Right ventricle myocardium superior (tissue), 1 donor: ENCODE measurements at regions not wholly inside any gene's neighbourhood (a gene's known extent, or its start where the extent isn't known, plus 50 kb on each side); places are given as distances from the start of the nearest gene placed in this dataset.
"Not testable (repeated sequence)": the region's sequence is repeated elsewhere in the genome, so short reads cannot be mapped to it uniquely, and the experiment has no call there.

Source experiments
- ATAC-seq: fragments of 200-7000 bp; cut with Tn5 transposase; one replicate; pipeline ENCODE4 v1.9.1; 2020; ENCODE audit warnings: mild to moderate bottlenecking; ENCODE audit not compliant: poor library complexity
- DNase-seq: peaks from one replicate; pipeline ENCODE4 v3.0.0-alpha.2; 2020
- intact Hi-C: fragments of 100-400 bp; cut with DNase I; formaldehyde crosslinking; loops from one replicate; pipeline ENCODE4 v1.11.2; 2022
- donor health status: DM: no; HTN: yes; CAD: no; lungs with severe emphysema.

DNA sequence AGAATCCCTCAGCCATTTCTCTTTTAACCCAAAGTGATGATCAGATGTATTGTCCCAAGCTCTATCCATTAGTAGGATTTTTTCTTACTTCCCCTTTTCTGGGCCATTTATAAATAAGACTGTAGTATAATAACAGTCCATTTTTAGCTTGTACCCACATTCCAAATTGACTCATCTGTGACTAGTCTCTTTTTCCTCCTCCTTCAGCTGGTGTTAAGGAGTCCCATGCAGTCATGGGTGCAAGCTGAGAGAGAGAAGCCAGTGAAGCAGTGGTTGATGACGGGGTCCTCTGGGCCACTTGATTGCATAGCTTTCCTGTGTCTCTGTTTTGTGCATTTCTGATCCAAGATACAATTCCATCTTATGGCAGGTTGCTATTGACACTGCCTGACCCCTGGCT, 476.0 kb upstream of the CD180 start:
- no peak for ATAC-seq
- DNase-seq = no peak
- intact Hi-C loops = no loop called here

DNA sequence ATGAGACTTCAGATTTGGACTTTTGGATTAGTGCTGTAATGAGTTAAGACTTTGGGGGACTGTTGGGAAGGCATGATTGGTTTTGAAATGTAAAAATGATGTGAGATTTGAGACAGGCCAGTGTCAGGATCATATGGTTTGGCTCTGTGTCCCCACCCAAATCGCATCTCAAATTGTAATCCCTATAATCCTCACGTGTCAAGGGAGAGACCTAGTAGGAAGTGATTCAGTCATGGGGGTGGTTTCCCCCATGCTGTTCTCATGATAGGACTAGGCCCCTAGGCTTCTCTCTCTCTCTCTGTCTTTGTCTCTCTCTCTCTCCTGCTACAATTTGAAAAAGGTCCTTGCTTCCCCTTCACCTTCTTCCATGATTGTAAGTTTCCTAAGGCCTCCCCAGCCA, 473.3 kb upstream of the CD180 start:
- DNase-seq (no peak), ATAC-seq (no peak)
- intact Hi-C loops = no loop called here

DNA sequence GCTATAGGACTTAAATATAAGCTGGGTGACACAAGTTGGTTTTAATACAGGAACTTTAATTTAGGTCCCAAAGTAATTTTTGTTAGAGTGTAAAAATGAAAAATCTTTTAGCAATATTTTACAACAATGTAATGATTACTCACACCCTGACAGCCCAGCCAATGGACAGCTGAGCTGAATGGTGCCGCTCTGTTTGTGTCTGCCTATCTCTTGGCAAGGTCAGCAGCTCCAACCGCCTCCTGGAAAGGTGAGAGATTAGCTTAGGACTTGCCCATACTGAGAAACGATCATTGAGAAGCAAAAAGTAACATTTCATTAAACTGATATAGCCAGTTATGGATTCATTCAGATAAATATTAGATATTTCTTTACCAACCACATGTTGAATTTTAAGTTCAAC, 463.6 kb upstream of the CD180 start:
- peak; percentile 78 for ATAC-seq

DNA sequence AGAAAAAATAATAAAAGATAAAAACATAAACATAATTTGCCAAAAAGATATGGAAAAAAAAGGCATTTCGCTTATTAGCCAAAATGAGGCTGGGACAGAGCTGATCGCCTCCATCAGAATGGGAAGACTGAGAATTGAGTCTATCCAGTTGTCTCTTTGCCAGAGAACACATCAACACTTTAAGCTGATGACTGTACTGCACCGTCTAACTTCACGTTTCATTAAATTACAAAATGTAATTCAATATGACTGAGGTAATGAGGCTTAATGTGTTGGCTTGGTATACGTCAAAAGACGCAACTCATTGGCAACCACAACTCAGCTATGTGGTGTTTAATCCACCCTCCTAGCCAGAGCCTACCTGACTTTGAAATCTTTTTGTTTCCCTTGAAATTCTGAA, 462.7 kb upstream of the CD180 start:
- ATAC-seq = peak; percentile 94
- intact Hi-C loops = no loop called here

More for the DNA sequence above, 463.6 kb upstream of the CD180 start:
- intact Hi-C loops = no loop called here
- DNase-seq = no peak

DNA sequence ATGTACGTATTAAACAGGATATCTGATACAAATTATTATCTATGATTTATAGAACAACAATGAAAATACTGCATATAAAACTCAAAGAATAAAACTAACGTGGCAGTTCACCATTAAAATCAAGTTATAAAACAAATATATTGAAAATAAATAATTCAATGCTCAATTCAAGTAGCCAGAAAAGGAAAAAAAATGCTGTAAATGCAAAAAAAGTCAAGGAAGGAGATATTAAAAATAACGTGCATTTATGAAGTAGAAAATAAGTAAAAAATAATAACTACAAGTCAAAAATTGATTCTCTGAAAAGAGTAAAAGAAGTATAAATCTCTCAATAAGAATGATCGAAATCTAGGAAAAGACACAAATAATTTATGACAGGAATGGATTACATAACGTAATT, 460.5 kb upstream of the CD180 start:
- ATAC-seq (no peak), DNase-seq (no peak)
- intact Hi-C loops = no loop called here

More for the DNA sequence above, 462.7 kb upstream of the CD180 start:
- DNase-seq = no peak

DNA sequence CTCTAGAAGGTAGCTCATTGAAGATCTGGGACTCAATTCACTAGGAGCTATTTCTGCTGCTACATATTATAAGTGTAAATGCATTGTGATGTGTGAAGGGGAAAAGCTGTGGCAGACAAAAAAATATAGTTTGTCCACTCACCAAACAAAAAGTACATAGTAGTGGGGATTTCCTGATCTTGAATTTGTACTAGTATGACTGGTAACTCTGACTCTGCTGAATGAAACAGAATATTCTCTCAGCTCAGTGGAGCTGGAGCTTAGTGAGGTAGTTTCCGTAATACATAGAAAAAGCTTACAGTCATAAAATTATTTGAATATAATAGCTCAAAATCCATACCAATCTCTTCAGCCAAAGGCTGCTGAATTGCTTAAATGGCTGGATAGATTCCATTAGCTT, 455.6 kb upstream of the CD180 start:
- ATAC-seq (no peak), DNase-seq (no peak)
- intact Hi-C loops = no loop called here

DNA sequence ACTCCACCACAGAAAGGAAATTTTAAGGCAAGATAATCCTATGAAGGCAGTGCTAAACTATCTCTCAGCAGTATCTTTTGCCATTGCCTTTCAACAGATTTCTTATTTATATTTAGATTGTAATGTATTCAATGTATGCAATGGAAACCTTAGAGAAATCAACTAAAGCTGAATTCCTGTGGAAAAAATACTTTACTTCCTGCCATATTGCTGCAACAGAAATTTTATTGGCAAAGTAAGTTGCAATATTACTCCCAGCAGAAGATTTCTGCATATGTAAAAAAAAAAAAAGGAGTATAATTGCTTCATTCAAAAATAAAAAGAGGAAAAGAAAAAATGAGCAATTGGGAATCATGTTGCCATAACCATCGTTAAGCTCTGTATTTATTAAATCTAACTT, 454.6 kb upstream of the CD180 start:
- intact Hi-C loops = no loop called here
- ATAC-seq (no peak), DNase-seq (no peak)

DNA sequence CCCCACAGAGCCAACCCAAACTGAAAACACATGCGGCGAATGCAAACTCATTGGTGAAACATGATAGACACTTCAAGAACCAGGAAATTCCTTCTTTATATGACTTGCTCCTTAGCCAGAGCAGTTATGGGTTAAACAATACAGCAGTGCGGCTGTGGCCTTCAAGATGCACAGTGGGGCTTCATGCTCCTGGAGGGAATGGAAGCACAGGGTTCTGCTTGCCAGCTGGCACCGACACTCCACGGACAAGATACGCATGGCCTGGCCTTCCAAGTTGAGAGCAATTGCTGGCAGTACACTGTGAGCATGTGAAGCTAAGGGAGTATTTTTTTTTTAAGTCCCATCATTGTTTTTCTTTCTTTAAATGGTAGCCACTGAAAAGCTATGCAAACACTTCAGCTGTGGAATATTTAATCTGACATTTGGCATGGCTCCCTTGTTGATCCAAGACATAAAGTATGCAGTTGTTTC, 451.6 kb upstream of the CD180 start:
- ATAC-seq (peak; percentile 98), DNase-seq (peak; percentile 94)
- intact Hi-C loops = no loop called here

DNA sequence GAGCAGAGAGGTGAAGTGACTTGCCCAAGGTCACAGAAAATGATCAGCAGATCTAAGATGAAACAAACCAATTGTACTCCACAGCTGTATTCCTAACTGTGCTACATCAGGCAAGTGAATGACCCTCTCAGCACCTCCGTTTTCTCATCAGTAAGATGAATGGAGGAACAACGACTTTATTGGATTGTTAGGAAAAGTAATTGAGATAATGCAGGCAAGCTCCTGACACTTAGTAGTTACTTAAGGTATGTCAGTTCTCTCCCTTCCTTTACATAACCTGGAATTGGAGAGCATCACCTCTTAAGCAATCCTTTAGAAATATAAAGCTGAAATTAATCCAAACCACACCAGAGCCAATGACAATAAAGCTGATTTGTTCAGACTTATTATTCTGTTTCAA, 451.2 kb upstream of the CD180 start:
- no peak for ATAC-seq
- no peak for DNase-seq
- intact Hi-C loops = no loop called here

DNA sequence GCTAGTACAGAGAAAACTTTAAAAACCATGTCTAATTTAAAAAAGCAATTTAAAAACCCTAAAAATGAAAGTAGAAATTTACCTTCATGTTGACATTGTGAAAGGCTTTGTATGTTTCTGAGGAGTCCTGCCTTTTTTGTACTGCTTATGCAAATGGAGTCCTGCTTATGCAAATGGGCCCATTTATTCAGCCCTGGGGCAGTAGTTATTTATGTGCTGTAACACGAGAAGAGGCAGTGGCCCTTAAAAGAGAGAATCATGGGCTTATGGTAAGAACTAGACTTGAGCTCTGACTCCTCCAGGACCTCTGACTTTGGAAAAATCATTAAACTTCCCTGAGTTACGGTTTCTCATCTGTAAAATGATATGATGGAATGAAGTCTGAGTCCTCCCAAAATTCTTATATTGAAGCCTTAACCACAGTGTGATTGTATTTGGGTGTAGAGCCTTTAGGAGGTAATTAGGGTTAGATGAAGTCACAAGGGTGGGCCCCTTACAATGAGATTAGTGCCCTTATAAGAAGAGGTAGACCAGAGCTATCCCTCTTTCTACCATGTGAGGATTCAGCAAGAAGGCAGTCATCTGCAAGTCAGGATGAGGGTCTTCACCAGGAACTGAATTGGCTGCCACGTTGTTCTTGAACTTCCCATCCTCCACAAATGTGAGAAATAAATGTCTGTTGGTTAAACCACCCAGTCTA, 447.8 kb upstream of the CD180 start:
- intact Hi-C loops = no loop called here
- ATAC-seq (no peak), DNase-seq (no peak)

DNA sequence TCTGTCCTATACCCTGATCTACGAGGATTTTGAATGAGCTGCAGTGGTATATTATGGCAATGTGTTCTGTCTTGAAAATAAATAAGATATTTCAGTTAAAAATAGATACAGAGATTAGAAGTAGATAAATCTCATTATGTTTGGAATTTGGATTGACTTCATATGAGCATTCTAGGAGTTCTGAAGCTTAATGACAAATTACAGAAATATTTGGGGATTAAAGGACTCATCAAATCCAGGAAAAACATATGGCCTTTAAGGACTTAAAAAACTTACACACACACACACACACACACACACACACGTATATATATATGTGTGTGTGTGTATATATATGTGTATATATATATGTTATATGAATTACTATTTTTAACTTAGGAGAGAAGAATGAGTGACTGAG, 446.9 kb upstream of the CD180 start:
- intact Hi-C loops = no loop called here
- ATAC-seq (no peak), DNase-seq (no peak)

DNA sequence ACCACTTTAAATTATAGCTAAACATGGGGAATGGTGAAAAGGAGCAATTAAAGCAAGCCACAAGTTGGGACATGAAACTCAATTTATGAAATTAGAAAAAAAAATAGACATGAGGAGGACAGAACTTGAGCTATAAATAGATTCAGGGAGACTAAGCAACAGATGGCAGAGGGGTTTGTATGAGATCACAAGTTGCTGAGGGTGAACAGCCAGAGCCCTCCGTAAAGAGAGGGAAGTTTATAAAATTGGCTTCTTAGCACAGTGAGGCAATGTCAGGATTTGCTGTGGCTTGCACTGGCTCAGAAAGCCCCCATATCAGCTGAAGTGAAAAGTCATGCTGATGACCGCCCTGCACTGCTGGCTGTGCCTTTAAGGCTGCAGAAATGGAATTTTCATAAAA, 443.4 kb upstream of the CD180 start:
- intact Hi-C loops = no loop called here
- ATAC-seq (peak; percentile 34), DNase-seq (no peak)

DNA sequence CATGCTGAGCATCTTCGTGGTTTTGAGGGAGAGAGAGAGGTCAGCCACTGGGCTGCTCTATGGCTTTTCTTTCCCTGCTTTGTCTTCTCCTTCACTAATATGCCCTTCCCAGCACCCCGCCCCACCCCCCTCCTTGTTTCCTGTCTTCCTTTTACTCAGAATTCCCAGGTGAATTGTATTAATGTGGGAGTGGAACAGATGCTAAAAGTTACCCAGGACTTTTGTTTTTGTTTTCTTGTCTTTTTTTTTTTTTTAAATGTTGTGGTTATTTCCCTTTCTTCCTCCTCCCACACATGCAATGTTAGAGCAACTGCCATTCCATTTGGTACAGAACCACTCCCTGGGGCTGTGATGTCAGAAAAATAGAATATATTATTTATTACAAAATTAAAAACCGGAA, 442.7 kb upstream of the CD180 start:
- peak; percentile 26 for ATAC-seq
- intact Hi-C loops = no loop called here
- peak; percentile 54 for DNase-seq

DNA sequence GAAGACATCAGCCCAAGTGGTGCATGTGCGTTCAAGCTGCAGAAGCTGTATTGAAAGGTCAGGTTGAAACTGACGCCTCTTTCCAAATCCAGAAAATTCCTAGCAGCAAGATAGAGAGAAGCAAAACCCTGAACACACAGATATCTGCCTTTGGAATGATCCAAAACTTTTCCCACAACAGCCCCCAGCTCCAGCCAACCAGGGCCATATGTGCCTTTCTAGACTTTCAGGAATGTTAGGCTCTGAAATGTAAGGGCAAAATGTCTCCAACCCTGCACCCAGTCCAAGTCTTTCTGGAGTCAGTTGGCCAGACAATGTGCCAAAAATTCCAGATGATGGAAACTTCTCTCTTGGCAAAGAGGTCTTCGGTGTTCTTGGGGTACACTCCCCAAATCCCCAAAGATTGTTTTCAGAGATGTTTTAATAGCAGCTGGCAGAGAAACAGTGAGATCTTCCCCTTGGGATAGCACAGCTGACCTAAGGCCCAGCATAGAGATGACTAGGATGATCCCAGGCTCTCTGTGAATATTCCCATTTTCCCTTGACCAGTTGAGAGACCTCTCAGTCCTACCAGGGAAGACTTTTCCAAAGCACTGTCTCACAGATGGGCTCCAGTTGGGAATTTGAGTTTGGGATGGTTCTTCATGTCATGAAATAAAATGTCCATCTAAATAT, 440.4 kb upstream of the CD180 start:
- DNase-seq (no peak), ATAC-seq (peak; percentile 46)
- intact Hi-C loops = no loop called here

DNA sequence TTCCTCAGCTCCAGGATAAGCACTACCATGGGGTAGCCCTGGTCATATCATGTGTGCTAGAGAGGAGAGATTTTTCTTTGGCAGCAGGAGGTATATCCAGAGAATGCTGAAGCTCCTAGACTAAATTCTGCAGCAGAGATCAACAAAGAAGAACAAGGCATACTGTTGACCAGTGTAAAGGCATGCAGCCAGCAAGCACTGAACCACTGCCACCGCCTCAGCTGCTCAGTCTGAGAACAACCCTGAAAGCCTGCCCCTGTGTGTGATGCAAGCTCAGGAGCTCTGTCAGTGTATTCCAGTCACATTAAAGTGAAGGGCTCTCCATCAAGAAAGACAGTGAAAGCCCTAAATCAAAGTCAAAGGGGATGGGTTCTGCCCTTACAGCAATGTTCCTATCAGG, 439.5 kb upstream of the CD180 start:
- intact Hi-C loops = no loop called here
- DNase-seq (peak; percentile 89), ATAC-seq (peak; percentile 91)

DNA sequence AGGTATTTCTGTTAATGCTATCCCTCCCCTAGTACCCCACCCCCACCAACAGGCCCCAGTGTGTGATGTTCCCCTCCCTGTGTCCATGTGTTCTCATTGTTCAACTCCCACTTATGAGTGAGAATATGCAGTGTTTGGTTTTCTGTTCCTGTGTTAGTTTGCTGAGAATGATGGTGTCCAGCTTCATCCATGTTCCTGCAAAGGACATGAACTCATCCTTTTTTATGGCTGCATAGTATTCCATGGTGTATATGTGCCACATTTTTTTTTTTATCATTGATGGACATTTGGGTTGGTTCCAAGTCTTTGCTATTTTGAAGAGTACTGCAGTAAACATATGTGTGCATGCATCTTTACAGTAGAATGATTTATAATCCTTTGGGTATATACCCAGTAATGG, 430.5 kb upstream of the CD180 start:
- DNase-seq, intact Hi-C loops, ATAC-seq: not testable (repeated sequence)

DNA sequence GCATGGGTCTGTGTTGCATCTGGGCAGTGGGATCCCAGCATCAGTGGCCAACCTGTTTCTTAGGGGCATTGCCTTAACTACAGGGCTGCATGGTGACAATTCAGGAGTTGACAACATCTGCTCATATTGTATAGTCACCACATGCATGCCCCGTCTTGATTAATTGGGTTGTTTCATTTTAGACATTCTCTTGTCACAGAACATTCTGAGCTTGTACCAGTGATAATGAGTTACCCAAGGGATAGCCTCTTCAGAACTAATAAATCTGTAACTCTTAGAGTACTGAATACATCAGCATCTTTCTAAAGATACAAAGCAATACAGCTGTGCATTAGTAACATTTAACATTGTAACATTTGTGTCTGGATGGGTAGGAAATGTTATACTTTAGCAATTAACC, 426.5 kb upstream of the CD180 start:
- ATAC-seq (peak; percentile 67), DNase-seq (no peak)
- intact Hi-C loops = no loop called here

DNA sequence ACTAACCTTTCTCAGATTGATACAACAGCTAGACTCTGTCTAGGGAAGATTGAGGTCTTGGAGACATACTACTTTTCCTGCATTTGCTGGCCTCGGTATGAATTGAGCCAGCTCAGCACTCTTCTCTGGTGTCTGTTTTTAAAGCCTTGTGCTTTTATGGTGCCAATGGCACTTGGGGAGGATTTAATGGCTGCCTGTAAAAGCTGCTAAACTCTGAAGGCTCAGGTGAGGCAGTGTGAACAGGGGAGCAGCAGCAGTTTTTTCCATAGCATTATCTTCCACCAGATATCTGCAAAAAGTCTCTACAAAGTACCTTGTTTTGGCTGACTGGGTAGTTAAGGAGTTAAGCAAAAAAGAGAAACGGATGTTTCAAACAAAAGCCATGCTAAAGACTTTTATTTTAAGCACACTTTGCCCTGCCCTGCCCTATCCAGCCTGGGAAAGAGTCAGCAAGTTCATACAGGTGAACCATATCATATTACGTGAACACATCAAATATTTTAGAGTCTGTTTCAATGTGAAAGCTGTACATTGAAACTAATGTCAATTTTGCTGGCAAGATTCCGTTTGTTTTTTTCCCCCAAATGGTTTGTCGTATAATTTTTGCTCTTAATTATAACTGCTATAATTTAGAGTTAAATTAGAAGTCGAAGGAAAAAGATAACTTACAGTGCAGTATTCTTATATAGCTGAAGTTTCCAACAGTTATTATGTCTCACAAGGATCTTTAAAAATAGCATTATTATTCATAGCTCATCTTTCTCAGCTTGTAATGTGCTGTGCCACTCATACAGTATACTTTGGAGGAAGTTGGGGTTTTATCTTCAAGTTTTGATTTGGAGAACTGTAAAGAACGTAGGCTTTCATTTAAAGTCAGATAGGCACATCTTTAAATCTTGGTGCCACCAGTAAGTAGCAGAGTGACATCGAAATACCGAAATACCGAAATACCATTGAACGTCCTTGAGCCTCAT, 424.1 kb upstream of the CD180 start:
- DNase-seq = no peak
- intact Hi-C loops = no loop called here
- ATAC-seq = no peak

DNA sequence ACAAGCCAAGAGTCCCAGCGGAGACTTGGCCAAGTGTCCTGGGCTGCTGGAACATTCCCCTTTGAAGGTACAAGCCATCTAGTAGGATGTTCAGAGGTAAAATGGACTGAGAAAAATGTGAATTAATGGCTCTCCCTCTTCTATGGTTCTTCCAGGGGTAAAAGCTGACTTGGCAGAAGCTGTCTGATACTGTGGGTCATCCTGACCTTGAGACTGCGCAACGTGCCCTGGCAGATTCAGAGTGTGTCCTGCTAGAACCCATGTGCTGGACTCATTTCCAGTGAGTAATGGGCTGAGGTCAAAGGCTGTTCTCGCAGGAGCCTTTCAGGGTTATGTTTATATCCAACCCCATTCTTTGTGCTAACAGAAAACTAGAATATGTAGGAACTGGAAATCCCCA, 423.0 kb upstream of the CD180 start:
- no peak for ATAC-seq
- intact Hi-C loops = no loop called here

More for the DNA sequence above, 423.0 kb upstream of the CD180 start:
- no peak for DNase-seq
